B cell (primary cell): ENCODE measurements at regions not wholly inside any gene's neighbourhood (a gene's known extent, or its start where the extent isn't known, plus 50 kb on each side); places are given as distances from the start of the nearest gene placed in this dataset.
"Not testable (repeated sequence)": the region's sequence is repeated elsewhere in the genome, so short reads cannot be mapped to it uniquely, and the experiment has no call there.

ENCODE experiments used
- ATAC-seq: fragments of 200-7000 bp; cut with Tn5 transposase; one replicate; pipeline ENCODE4 v1.10.0; 2021; ENCODE audit warnings: low read depth, mild to moderate bottlenecking, moderate number of reproducible peaks, moderate library complexity
- CTCF ChIA-PET: fragments of 350-600 bp; sonication (Branson Sonifier 250); formaldehyde crosslinking; loops from one replicate; lab custom pipeline; 2021; ENCODE audit warnings: antibody characterized with exemption, inconsistent platforms; lab: Charles Lee
- POLR2A ChIA-PET: fragments of 350-600 bp; sonication (Branson Sonifier 250); formaldehyde crosslinking; loops from one replicate; lab custom pipeline; 2021; ENCODE audit warnings: antibody characterized with exemption; lab: Charles Lee
- DNase-seq: peaks from one replicate; pipeline ENCODE4 v3.0.0; 2013
- H2AFZ ChIP-seq: 2 replicates; pipeline ENCODE4 v1.6.1; 2012; ENCODE audit warnings: mild to moderate bottlenecking, low read depth, low read length; ENCODE audit not compliant: insufficient read depth, poor library complexity, severe bottlenecking
- H3K27ac ChIP-seq, 2 donors: 1 replicate in 1 of 2; 2 replicates in 1 of 2; pipeline ENCODE4 v1.5.1; 2012 to 2013; ENCODE audit warnings: low read length in 2 of 2, mild to moderate bottlenecking in 2 of 2, moderate library complexity in 1 of 2
- H3K27me3 ChIP-seq, 4 experiments: fragments of 200-600 bp in 1 of 4; sonication (generic) in 1 of 4; replicated peaks in 1 of 4; 1 replicate in 2 of 4; 2 replicates in 2 of 4; pipeline versions ENCODE4 v1.6.1 to v1.7.0; 2013 to 2016; ENCODE audit warnings: low read length in 3 of 4, mild to moderate bottlenecking in 2 of 4, mixed read lengths in 1 of 4, moderate library complexity in 1 of 4; ENCODE audit not compliant: insufficient read depth in 4 of 4, control insufficient read depth in 3 of 4; ENCODE audit errors: control extremely low read depth in 1 of 4
- H3K36me3 ChIP-seq, 2 experiments: replicated peaks in 1 of 2; 1 replicate in 1 of 2; 2 replicates in 1 of 2; pipeline versions ENCODE4 v1.6.1 to v1.7.1; 2013; ENCODE audit warnings: low read length in 1 of 2; ENCODE audit not compliant: insufficient read depth in 2 of 2, control insufficient read depth in 1 of 2; ENCODE audit errors: control extremely low read depth in 1 of 2, extremely low read depth in 1 of 2
- H3K4me1 ChIP-seq, 2 donors: fragments of 200-600 bp in 1 of 2; sonication (generic) in 1 of 2; 1 replicate in 1 of 2; 2 replicates in 1 of 2; pipeline versions ENCODE4 v1.5.1 to v1.6.1; 2013 to 2017; ENCODE audit warnings: low read length in 2 of 2; ENCODE audit not compliant: control insufficient read depth in 2 of 2, insufficient read depth in 2 of 2
- H3K4me2 ChIP-seq: replicated peaks from 2 replicates; pipeline ENCODE3; 2012; ENCODE audit warnings: mild to moderate bottlenecking, low read depth, low read length; ENCODE audit not compliant: poor library complexity, severe bottlenecking
- H3K4me3 ChIP-seq, 5 experiments: fragments of 200-600 bp in 1 of 5; sonication (generic) in 1 of 5; 1 replicate in 3 of 5; 2 replicates in 2 of 5; pipeline versions ENCODE4 v1.5.1 to v1.7.0; 2011 to 2016; ENCODE audit warnings: low read length in 4 of 5, mild to moderate bottlenecking in 4 of 5, low read depth in 2 of 5, control low read depth in 1 of 5, moderate library complexity in 1 of 5; ENCODE audit not compliant: insufficient read depth in 1 of 5; ENCODE audit errors: control extremely low read depth in 1 of 5, extremely low read depth in 1 of 5
- H3K79me2 ChIP-seq: fragments of 200-600 bp; sonication (generic); one replicate; pipeline ENCODE4 v1.6.0; 2016; ENCODE audit warnings: low read length; ENCODE audit not compliant: control insufficient read depth, insufficient read depth
- H3K9ac ChIP-seq: fragments of 200-600 bp; sonication (generic); 2 replicates; pipeline ENCODE4 v1.6.1; 2017; ENCODE audit warnings: mild to moderate bottlenecking, low read length, moderate library complexity
- H3K9me3 ChIP-seq, 3 donors: one replicate each; pipeline versions ENCODE4 v1.6.1 to v1.7.1; 2013; ENCODE audit warnings: low read length in 2 of 3; ENCODE audit not compliant: control insufficient read depth in 2 of 3, insufficient read depth in 1 of 3; ENCODE audit errors: control extremely low read depth in 1 of 3
- H4K20me1 ChIP-seq: 2 replicates; pipeline ENCODE4 v1.6.0; 2012; ENCODE audit warnings: mild to moderate bottlenecking, low read length; ENCODE audit not compliant: insufficient read depth, control insufficient read depth, poor library complexity, severe bottlenecking
- H3K27ac Mint-ChIP-seq: one replicate; pipeline ENCODE4 v1.8.0; 2021; ENCODE audit warnings: mixed read lengths
- H3K27me3 Mint-ChIP-seq: one replicate; pipeline ENCODE4 v1.8.0; 2021; ENCODE audit warnings: mixed read lengths
- H3K4me1 Mint-ChIP-seq: one replicate; pipeline ENCODE4 v1.8.0; 2021; ENCODE audit warnings: mixed read lengths
- H3K4me3 Mint-ChIP-seq: one replicate; pipeline ENCODE4 v1.8.0; 2021; ENCODE audit warnings: mixed read lengths
- H3K9me3 Mint-ChIP-seq: one replicate; pipeline ENCODE4 v1.8.0; 2022; ENCODE audit warnings: mixed read lengths; ENCODE audit not compliant: insufficient read depth
- CTCF ChIP-seq: fragments of 200-600 bp; IDR thresholded peaks from one replicate; pipeline ENCODE4 v1.8.0; 2022; ENCODE audit warnings: antibody characterized with exemption, mild to moderate bottlenecking
- EZH2 ChIP-seq: IDR thresholded peaks from 2 replicates; pipeline ENCODE4 v1.6.1; 2012; ENCODE audit warnings: borderline replicate concordance, low read depth, mild to moderate bottlenecking, moderate library complexity, low read length; ENCODE audit not compliant: insufficient read depth, poor library complexity, severe bottlenecking
- WGBS: methylation state at CpG from one replicate; pipeline ENCODE4 v1.1.5; 2013; ENCODE audit warnings: missing lambda C conversion rate; ENCODE audit not compliant: insufficient coverage; 5-methylcytosine and 5-hydroxymethylcytosine counted together
- intact Hi-C: fragments of 100-400 bp; cut with micrococcal nuclease; formaldehyde crosslinking; loops from one replicate; pipeline ENCODE4 v1.10.0; 2022

DNA sequence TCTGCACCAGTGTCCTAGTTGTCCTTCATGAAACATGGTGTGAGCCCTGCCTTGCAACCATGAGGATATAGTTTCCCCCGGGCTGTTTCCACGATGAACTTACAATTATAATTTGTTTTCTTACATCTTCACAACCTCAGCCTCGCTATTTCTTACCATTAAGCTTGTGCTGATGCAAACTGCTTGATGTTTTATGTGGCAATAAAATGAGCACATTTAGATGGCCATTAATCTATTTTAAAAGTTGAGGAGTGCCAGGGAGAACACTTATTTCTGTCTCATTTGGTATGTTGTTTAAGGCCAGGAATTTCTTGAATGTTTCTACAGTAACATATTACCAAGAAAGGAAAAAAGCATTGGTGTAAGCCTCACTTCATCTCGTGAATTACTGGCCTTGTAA is 214.5 kb upstream of the SLC8A1 start:
- no peaks in the 10 kb centered on the region for H3K4me1 ChIP-seq
- CTCF ChIA-PET = no interaction called here
- no peak overlapping the region for H3K4me2 ChIP-seq
- POLR2A ChIA-PET = no interaction called here
- H3K27me3 ChIP-seq = no peaks in the 10 kb centered on the region
- WGBS = no CpG with 5 or more reads among the region's 4 CpGs
- no peaks in the 10 kb centered on the region for H4K20me1 ChIP-seq
- Mint-ChIP-seq H3K4me1 (no peaks in the 10 kb centered on the region), H3K9me3 (no peaks in the 10 kb centered on the region), H3K27me3 (no peaks in the 10 kb centered on the region), H3K4me3 (no peak overlapping the region), H3K27ac (no peak overlapping the region)
- no peaks in the 10 kb centered on the region for H3K9me3 ChIP-seq
- ATAC-seq (no peak), DNase-seq (no peak)
- H3K36me3 ChIP-seq = no peaks in the 10 kb centered on the region
- no peak overlapping the region for H3K4me3 ChIP-seq
- no peaks in the 10 kb centered on the region for H3K79me2 ChIP-seq
- H3K27ac ChIP-seq = no peak overlapping the region
- H2AFZ ChIP-seq = no peak overlapping the region
- intact Hi-C loops = no loop called here
- H3K9ac ChIP-seq = no peak overlapping the region
- TF ChIP-seq CTCF (no peak), EZH2 (no peak)

GRCh38 chr2:40668425-40668824 is 216.5 kb upstream of the SLC8A1 start:
- DNase-seq (no peak), ATAC-seq (no peak)
- no peak overlapping the region for H3K27ac ChIP-seq
- Mint-ChIP-seq H3K27ac (no peak overlapping the region), H3K4me1 (no peaks in the 10 kb centered on the region), H3K27me3 (no peaks in the 10 kb centered on the region), H3K4me3 (no peak overlapping the region), H3K9me3 (no peaks in the 10 kb centered on the region)
- H3K79me2 ChIP-seq = no peaks in the 10 kb centered on the region
- intact Hi-C loops = no loop called here
- H3K9me3 ChIP-seq = no peaks in the 10 kb centered on the region
- no peaks in the 10 kb centered on the region for H4K20me1 ChIP-seq
- no peak overlapping the region for H3K9ac ChIP-seq
- H3K4me3 ChIP-seq = no peak overlapping the region
- no peak overlapping the region for H3K4me2 ChIP-seq
- POLR2A ChIA-PET = no interaction called here
- no peaks in the 10 kb centered on the region for H3K36me3 ChIP-seq
- TF ChIP-seq EZH2 (no peak), CTCF (no peak)
- no peak overlapping the region for H2AFZ ChIP-seq
- no peaks in the 10 kb centered on the region for H3K27me3 ChIP-seq
- H3K4me1 ChIP-seq = no peaks in the 10 kb centered on the region
- WGBS = no CpG with 5 or more reads among the region's 3 CpGs
- CTCF ChIA-PET = no interaction called here

DNA sequence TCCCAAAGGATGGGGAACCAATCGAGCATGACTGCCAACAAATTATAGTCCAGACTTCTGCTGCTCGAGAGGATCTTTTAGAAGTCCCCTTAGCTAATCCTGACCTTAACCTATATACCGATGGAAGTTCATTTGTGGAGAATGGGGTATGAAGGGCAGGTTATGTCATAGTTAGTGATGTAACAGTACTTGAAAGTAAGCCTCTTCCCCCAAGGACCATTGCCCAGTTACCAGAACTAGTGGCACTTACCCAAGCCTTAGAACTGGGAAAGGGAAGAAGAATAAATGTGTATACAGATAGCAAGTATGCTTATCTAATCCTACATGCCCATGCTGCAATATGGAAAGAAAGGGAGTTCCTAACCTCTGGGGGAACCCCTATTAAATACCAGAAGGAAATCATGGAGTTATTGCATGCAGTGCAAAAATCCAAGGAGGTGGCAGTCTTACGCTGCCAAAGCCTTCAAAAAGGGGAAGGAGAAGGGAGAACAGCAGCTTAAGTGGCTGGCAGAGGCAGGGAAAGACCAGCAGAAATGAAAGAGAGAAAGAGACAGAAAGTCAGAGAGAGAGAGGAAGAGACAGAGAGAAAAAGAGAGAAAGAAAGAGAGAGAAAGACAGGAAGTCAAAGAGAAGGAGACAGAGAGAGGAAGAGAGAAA is 224.4 kb upstream of the SLC8A1 start:
- H3K27me3 Mint-ChIP-seq, DNase-seq, POLR2A ChIA-PET, H3K4me3 ChIP-seq, H3K4me3 Mint-ChIP-seq, CTCF ChIA-PET, ATAC-seq, H3K27me3 ChIP-seq, H3K9ac ChIP-seq, H3K4me2 ChIP-seq, H3K9me3 Mint-ChIP-seq, H4K20me1 ChIP-seq, H3K36me3 ChIP-seq, H3K27ac Mint-ChIP-seq, H3K27ac ChIP-seq, H3K9me3 ChIP-seq, H3K4me1 ChIP-seq, H3K79me2 ChIP-seq, H3K4me1 Mint-ChIP-seq, intact Hi-C loops, H2AFZ ChIP-seq: not testable (repeated sequence)
- 85% methylated on average over 1 of the region's 4 CpGs for WGBS
